Right atrium auricular region (tissue), 2 donors: ENCODE measurements at regions not wholly inside any gene's neighbourhood (a gene's known extent, or its start where the extent isn't known, plus 50 kb on each side); places are given as distances from the start of the nearest gene placed in this dataset.

Experiments
- DNase-seq: peaks from one replicate; pipeline ENCODE4 v3.0.0-alpha.2; 2019; ENCODE audit warnings: low spot score
- H3K27ac ChIP-seq, 2 donors: fragments of 200-600 bp; sonication (generic); 1 replicate in 1 of 2; 2 replicates in 1 of 2; pipeline ENCODE4 v1.5.1; 2016 to 2019
- H3K27me3 ChIP-seq, 2 donors: fragments of 200-600 bp; sonication (generic); one replicate each; pipeline versions ENCODE4 v1.5.1 to v1.6.0; 2017 to 2019
- H3K36me3 ChIP-seq: fragments of 200-600 bp; sonication (generic); one replicate; pipeline ENCODE4 v1.5.1; 2016
- H3K4me1 ChIP-seq, 2 donors: fragments of 200-600 bp; sonication (generic); one replicate each; pipeline versions ENCODE4 v1.5.1 to v1.6.0; 2017 to 2019
- H3K4me3 ChIP-seq, 2 donors: fragments of 200-600 bp; sonication (generic); 1 replicate in 1 of 2; 2 replicates in 1 of 2; pipeline ENCODE4 v1.5.1; 2017 to 2019; ENCODE audit warnings: mild to moderate bottlenecking in 1 of 2, moderate library complexity in 1 of 2
- H3K9me3 ChIP-seq, 2 donors: fragments of 200-600 bp; sonication (generic); one replicate each; pipeline ENCODE4 v1.5.1; 2019
- TF ChIP-seq, protein P1 (sequence below), 2 donors: fragments of 200-600 bp; sonication (generic); IDR thresholded peaks; one replicate each; pipeline ENCODE4 v1.5.1; 2019; ENCODE audit warnings: antibody characterized with exemption in 2 of 2

DNA sequence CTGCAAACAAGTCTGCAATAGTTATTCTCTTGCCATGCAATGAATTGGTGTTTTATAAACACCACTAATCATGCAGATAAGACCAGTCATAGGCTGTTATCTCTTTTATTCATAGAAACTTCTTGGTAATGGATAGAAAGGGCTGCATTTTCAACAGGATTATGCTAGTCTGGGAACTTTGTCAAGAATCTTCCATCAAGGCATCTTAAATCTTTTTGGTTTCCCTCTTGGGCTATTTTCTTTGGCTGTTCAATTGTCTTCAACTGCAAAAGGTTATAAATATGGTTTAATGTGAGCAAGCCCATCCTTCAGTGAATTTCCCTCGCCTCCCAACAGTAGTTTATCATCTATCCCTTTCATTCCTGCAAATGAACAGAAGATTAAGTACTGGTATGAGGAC lies 59.0 kb upstream of the MINAR1 start:
- TF ChIP-seq, protein P1, sequence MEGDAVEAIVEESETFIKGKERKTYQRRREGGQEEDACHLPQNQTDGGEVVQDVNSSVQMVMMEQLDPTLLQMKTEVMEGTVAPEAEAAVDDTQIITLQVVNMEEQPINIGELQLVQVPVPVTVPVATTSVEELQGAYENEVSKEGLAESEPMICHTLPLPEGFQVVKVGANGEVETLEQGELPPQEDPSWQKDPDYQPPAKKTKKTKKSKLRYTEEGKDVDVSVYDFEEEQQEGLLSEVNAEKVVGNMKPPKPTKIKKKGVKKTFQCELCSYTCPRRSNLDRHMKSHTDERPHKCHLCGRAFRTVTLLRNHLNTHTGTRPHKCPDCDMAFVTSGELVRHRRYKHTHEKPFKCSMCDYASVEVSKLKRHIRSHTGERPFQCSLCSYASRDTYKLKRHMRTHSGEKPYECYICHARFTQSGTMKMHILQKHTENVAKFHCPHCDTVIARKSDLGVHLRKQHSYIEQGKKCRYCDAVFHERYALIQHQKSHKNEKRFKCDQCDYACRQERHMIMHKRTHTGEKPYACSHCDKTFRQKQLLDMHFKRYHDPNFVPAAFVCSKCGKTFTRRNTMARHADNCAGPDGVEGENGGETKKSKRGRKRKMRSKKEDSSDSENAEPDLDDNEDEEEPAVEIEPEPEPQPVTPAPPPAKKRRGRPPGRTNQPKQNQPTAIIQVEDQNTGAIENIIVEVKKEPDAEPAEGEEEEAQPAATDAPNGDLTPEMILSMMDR (IDR thresholded peaks at IDR 0.05) = no peak
- no peak for DNase-seq

GRCh38 chr15:79373728-79374127 lies 58.4 kb upstream of the MINAR1 start:
- TF ChIP-seq, protein P1 (IDR thresholded peaks at IDR 0.05) = no peak
- Histone ChIP-seq H3K4me1 (peaks cover 0 to 8% of the 10 kb centered on the region in 2 donors), H3K27me3 (no peaks in the 10 kb centered on the region), H3K36me3 (no peaks in the 10 kb centered on the region), H3K9me3 (no peaks in the 10 kb centered on the region), H3K27ac (no peak overlapping the region), H3K4me3 (no peak overlapping the region)
- no peak for DNase-seq

More for the DNA sequence above, 59.0 kb upstream of the MINAR1 start:
- Histone ChIP-seq H3K27ac (no peak overlapping the region), H3K4me1 (peaks cover 0 to 8% of the 10 kb centered on the region in 2 donors), H3K4me3 (no peak overlapping the region), H3K36me3 (no peaks in the 10 kb centered on the region), H3K9me3 (no peaks in the 10 kb centered on the region), H3K27me3 (no peaks in the 10 kb centered on the region)

DNA sequence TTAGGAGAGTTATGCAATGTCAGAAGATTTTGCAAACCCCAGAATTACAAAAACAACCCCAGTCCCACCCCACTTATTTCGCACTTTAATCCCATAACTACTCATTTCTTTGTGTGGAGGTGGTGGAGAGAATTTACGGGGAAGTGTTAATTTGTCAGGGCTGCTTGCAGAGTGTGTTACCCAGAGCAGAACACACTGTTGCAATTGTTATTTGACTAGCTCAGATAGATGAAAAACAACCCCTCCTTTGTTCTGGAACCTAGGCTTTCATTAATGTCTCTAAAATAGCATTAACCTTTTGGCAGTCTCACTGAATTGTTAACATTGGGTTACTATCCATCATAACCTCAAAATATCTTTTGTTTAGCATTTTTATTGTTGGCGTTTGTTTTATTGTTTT lies 55.8 kb upstream of the MINAR1 start:
- H3K27ac ChIP-seq = no peak overlapping the region
- no peak overlapping the region for H3K4me3 ChIP-seq
- no peaks in the 10 kb centered on the region for H3K9me3 ChIP-seq
- H3K27me3 ChIP-seq = no peaks in the 10 kb centered on the region
- TF ChIP-seq, protein P1 (IDR thresholded peaks at IDR 0.05) = no peak
- no peaks in the 10 kb centered on the region for H3K36me3 ChIP-seq
- DNase-seq = no peak
- no peaks in the 10 kb centered on the region for H3K4me1 ChIP-seq

- Histone ChIP-seq H3K9me3 (no peaks in the 10 kb centered on the region), H3K4me3 (no peak overlapping the region), H3K27ac (no peak overlapping the region), H3K36me3 (no peaks in the 10 kb centered on the region), H3K27me3 (no peaks in the 10 kb centered on the region), H3K4me1 (no peaks in the 10 kb centered on the region)
- no peak for DNase-seq
- TF ChIP-seq, protein P1 (IDR thresholded peaks at IDR 0.05) = no peak
Observed at GRCh38 chr15:79378394-79379109, 53.6 kb upstream of the MINAR1 start.

GRCh38 chr15:79380755-79381497 lies 51.2 kb upstream of the MINAR1 start:
- Histone ChIP-seq H3K4me3 (no peak overlapping the region), H3K27ac (no peak overlapping the region), H3K4me1 (no peaks in the 10 kb centered on the region), H3K36me3 (no peaks in the 10 kb centered on the region), H3K27me3 (no peaks in the 10 kb centered on the region), H3K9me3 (no peaks in the 10 kb centered on the region)
- peak; percentile 80 for DNase-seq
- TF ChIP-seq, protein P1 (IDR thresholded peaks at IDR 0.05) = peak; percentile 63 to 88
